D721Med (cell line): ENCODE measurements at regions not wholly inside any gene's neighbourhood (a gene's known extent, or its start where the extent isn't known, plus 50 kb on each side); places are given as distances from the start of the nearest gene placed in this dataset.
"Not testable (repeated sequence)": the region's sequence is repeated elsewhere in the genome, so short reads cannot be mapped to it uniquely, and the experiment has no call there.

Source experiments
- DNase-seq: peaks from one replicate; pipeline ENCODE4 v3.0.0; 2011; ENCODE audit warnings: low spot score; ENCODE audit not compliant: insufficient read length
- FAIRE-seq: peaks from 2 replicates; lab custom pipeline; 2011; peaks lifted over from hg19 to GRCh38; lab: Jason Lieb, UNC
- CTCF ChIP-seq: IDR thresholded peaks from 2 replicates; pipeline ENCODE4 v1.5.1; 2012; ENCODE audit warnings: mild to moderate bottlenecking, control low read depth; ENCODE audit not compliant: insufficient read depth; ENCODE audit errors: missing control alignments

GRCh38 chr2:126100962-126101361 lies 555.0 kb upstream of the GYPC start:
- FAIRE-seq (no peak), DNase-seq (no peak)
- no peak for TF ChIP-seq CTCF

- DNase-seq (no peak), FAIRE-seq (no peak)
- TF ChIP-seq CTCF = no peak
Measured at GRCh38 chr2:126106006-126106405, 550.0 kb upstream of the GYPC start.

GRCh38 chr2:126107883-126108282 lies 548.1 kb upstream of the GYPC start:
- TF ChIP-seq CTCF = no peak
- FAIRE-seq = no peak
- DNase-seq = no peak

GRCh38 chr2:126115975-126116374 lies 540.0 kb upstream of the GYPC start:
- TF ChIP-seq CTCF = no peak
- no peak for DNase-seq
- peak; percentile 75 for FAIRE-seq

GRCh38 chr2:126117886-126118285 lies 538.1 kb upstream of the GYPC start:
- DNase-seq (no peak), FAIRE-seq (no peak)
- no peak for TF ChIP-seq CTCF

- DNase-seq (no peak), FAIRE-seq (no peak)
- no peak for TF ChIP-seq CTCF
Measured at GRCh38 chr2:126145752-126146151, 510.2 kb upstream of the GYPC start.

GRCh38 chr2:126154256-126154785 lies 501.6 kb upstream of the GYPC start:
- no peak for TF ChIP-seq CTCF
- no peak for DNase-seq
- no peak for FAIRE-seq

- FAIRE-seq, DNase-seq: not testable (repeated sequence)
Measured at GRCh38 chr2:126160950-126161349, 495.0 kb upstream of the GYPC start.
